Spleen (tissue), 7 donors: ENCODE measurements at regions not wholly inside any gene's neighbourhood (a gene's known extent, or its start where the extent isn't known, plus 50 kb on each side); places are given as distances from the start of the nearest gene placed in this dataset.

ENCODE experiments used
- CTCF ChIP-seq, 11 experiments: fragments of 200-600 bp in 7 of 11; fragments of 450-650 bp in 4 of 11; sonication (generic) in 4 of 11; IDR thresholded peaks in 8 of 11; conservative IDR thresholded peaks in 3 of 11; 1 replicate in 7 of 11; 2 replicates in 4 of 11; pipeline versions ENCODE4 v1.4.0 to v1.8.0; 2016 to 2021; ENCODE audit warnings: antibody characterized with exemption in 11 of 11, inconsistent platforms in 4 of 11, mild to moderate bottlenecking in 1 of 11
- POLR2A ChIP-seq, 3 donors: fragments of 450-650 bp; IDR thresholded peaks; one replicate each; pipeline ENCODE4 v1.5.1; 2017; ENCODE audit warnings: antibody characterized with exemption in 3 of 3, mild to moderate bottlenecking in 1 of 3
- POLR2AphosphoS5 ChIP-seq, 3 donors: sonication (generic); formaldehyde crosslinking; IDR thresholded peaks; one replicate each; pipeline ENCODE4 v1.5.1; 2017; ENCODE audit warnings: antibody characterized with exemption in 3 of 3
- donor health status: DM: no; HTN: no; CAD: no; lungs with moderate emphysema.
- donor health status: DM: no; HTN: no; CAD: no.
- donor health status: DM: no; HTN: no; CAD: no.

- TF ChIP-seq CTCF (IDR thresholded peaks at IDR 0.05 in 8 of 11, conservative IDR thresholded peaks at IDR 0.05 in 3 of 11): no peak
- TF ChIP-seq POLR2A (IDR thresholded peaks at IDR 0.05): no peak
- no peak for TF ChIP-seq POLR2AphosphoS5 (IDR thresholded peaks at IDR 0.05)
Observed at GRCh38 chr12:60529723-60530122, 933.9 kb downstream of the SLC16A7 start.
